HL-60 (cell line): ENCODE measurements at regions not wholly inside any gene's neighbourhood (a gene's known extent, or its start where the extent isn't known, plus 50 kb on each side); places are given as distances from the start of the nearest gene placed in this dataset.
"Not testable (repeated sequence)": the region's sequence is repeated elsewhere in the genome, so short reads cannot be mapped to it uniquely, and the experiment has no call there.

Experiments
- DNase-seq, 2 experiments: peaks; one replicate each; pipeline ENCODE4 v3.0.0-alpha.2; 2010 to 2020; ENCODE audit warnings: low read depth in 1 of 2, low spot score in 1 of 2
- H3K27ac ChIP-seq: fragments of 250-450 bp; sonication (Bioruptor Pico); replicated peaks from 2 replicates; pipeline ENCODE4 v1.5.1; 2020; ENCODE audit warnings: mild to moderate bottlenecking, moderate library complexity
- H3K27me3 ChIP-seq: fragments of 250-450 bp; sonication (Bioruptor Pico); 2 replicates; pipeline ENCODE4 v1.5.1; 2021; ENCODE audit warnings: mild to moderate bottlenecking, moderate library complexity; ENCODE audit not compliant: insufficient read depth, poor library complexity, severe bottlenecking
- H3K4me3 ChIP-seq: replicated peaks from 2 replicates; pipeline ENCODE4 v1.5.1; 2011; ENCODE audit warnings: mild to moderate bottlenecking, control low read depth, low read length; ENCODE audit not compliant: insufficient read depth
- CTCF ChIP-seq: IDR thresholded peaks from one replicate; pipeline ENCODE4 v1.5.1; 2011; ENCODE audit warnings: low read length, control low read depth, inconsistent platforms; ENCODE audit not compliant: insufficient read depth
- GABPA ChIP-seq: IDR thresholded peaks from 2 replicates; pipeline ENCODE4 v1.6.1; 2012; ENCODE audit warnings: low read depth
- POLR2AphosphoS5 ChIP-seq: IDR thresholded peaks from 2 replicates; pipeline ENCODE4 v1.6.1; 2012; ENCODE audit warnings: low read depth
- REST ChIP-seq: IDR thresholded peaks from 2 replicates; pipeline ENCODE4 v1.6.1; 2012; ENCODE audit warnings: low read depth; ENCODE audit not compliant: insufficient replicate concordance
- SPI1 ChIP-seq: IDR thresholded peaks from 2 replicates; pipeline ENCODE4 v1.6.1; 2012; ENCODE audit warnings: low read depth, mild to moderate bottlenecking, borderline replicate concordance

GRCh38 chr3:159378396-159379194 lies 576.7 kb downstream of the MFSD1 start:
- no peak for DNase-seq
- TF ChIP-seq REST (no peak), CTCF (no peak)
- no peak overlapping the region for H3K27ac ChIP-seq
- no peak overlapping the region for H3K4me3 ChIP-seq
- no peaks in the 10 kb centered on the region for H3K27me3 ChIP-seq

- no peak overlapping the region for H3K4me3 ChIP-seq
- no peak for DNase-seq
- TF ChIP-seq CTCF (no peak), POLR2AphosphoS5 (no peak), REST (no peak), GABPA (no peak), SPI1 (no peak)
Measured at GRCh38 chr3:159380891-159381290, 579.0 kb downstream of the MFSD1 start.

GRCh38 chr3:159390656-159391212 lies 588.9 kb downstream of the MFSD1 start:
- no peak for TF ChIP-seq REST
- no peak for TF ChIP-seq CTCF
- no peak for TF ChIP-seq POLR2AphosphoS5
- no peak for TF ChIP-seq SPI1
- no peak for TF ChIP-seq GABPA
- no peak for DNase-seq
- Histone ChIP-seq H3K27me3 (no peaks in the 10 kb centered on the region), H3K27ac (no peak overlapping the region), H3K4me3 (no peak overlapping the region)

More at GRCh38 chr3:159380891-159381290, 579.0 kb downstream of the MFSD1 start:
- no peaks in the 10 kb centered on the region for H3K27me3 ChIP-seq
- no peak overlapping the region for H3K27ac ChIP-seq

GRCh38 chr3:159397683-159398082 lies 591.0 kb upstream of the IL12A start:
- H3K27me3 ChIP-seq, DNase-seq, H3K27ac ChIP-seq, H3K4me3 ChIP-seq: not testable (repeated sequence)
